Vagina (tissue), 2 donors: ENCODE measurements at regions not wholly inside any gene's neighbourhood (a gene's known extent, or its start where the extent isn't known, plus 50 kb on each side); places are given as distances from the start of the nearest gene placed in this dataset.

ENCODE experiments used
- POLR2A ChIP-seq, 2 donors: fragments of 450-650 bp; IDR thresholded peaks; one replicate each; pipeline ENCODE4 v1.6.1; 2017; ENCODE audit warnings: antibody characterized with exemption in 2 of 2, mild to moderate bottlenecking in 2 of 2, moderate library complexity in 2 of 2
- POLR2AphosphoS5 ChIP-seq, 2 donors: sonication (generic); formaldehyde crosslinking; IDR thresholded peaks; one replicate each; pipeline ENCODE4 v1.9.0; 2017; ENCODE audit warnings: antibody characterized with exemption in 2 of 2, mild to moderate bottlenecking in 2 of 2, low read depth in 1 of 2; ENCODE audit not compliant: insufficient read depth in 1 of 2
- TF ChIP-seq, protein P1 (sequence below), 3 experiments: fragments of 450-650 bp in 2 of 3; fragments of 200-600 bp in 1 of 3; sonication (generic) in 1 of 3; IDR thresholded peaks; one replicate each; pipeline ENCODE4 v1.5.1; 2017 to 2019; ENCODE audit warnings: antibody characterized with exemption in 3 of 3, mild to moderate bottlenecking in 2 of 3, moderate library complexity in 2 of 3

- TF ChIP-seq, protein P1, sequence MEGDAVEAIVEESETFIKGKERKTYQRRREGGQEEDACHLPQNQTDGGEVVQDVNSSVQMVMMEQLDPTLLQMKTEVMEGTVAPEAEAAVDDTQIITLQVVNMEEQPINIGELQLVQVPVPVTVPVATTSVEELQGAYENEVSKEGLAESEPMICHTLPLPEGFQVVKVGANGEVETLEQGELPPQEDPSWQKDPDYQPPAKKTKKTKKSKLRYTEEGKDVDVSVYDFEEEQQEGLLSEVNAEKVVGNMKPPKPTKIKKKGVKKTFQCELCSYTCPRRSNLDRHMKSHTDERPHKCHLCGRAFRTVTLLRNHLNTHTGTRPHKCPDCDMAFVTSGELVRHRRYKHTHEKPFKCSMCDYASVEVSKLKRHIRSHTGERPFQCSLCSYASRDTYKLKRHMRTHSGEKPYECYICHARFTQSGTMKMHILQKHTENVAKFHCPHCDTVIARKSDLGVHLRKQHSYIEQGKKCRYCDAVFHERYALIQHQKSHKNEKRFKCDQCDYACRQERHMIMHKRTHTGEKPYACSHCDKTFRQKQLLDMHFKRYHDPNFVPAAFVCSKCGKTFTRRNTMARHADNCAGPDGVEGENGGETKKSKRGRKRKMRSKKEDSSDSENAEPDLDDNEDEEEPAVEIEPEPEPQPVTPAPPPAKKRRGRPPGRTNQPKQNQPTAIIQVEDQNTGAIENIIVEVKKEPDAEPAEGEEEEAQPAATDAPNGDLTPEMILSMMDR (IDR thresholded peaks at IDR 0.05), result no peak
- no peak for TF ChIP-seq POLR2AphosphoS5 (IDR thresholded peaks at IDR 0.05; ENCODE audit: insufficient read depth in 1 of 2, low read depth in 1 of 2)
- TF ChIP-seq POLR2A (IDR thresholded peaks at IDR 0.05), result no peak
Measured at GRCh38 chrX:819684-820083, 189.1 kb downstream of the SHOX start.
